OCI-LY7 (cell line): ENCODE measurements at regions not wholly inside any gene's neighbourhood (a gene's known extent, or its start where the extent isn't known, plus 50 kb on each side); places are given as distances from the start of the nearest gene placed in this dataset.
"Not testable (repeated sequence)": the region's sequence is repeated elsewhere in the genome, so short reads cannot be mapped to it uniquely, and the experiment has no call there.

Source experiments
- BruUV-seq: library from RNA; stranded (reverse); fragments of 400-500 nt; replicated peaks from 2 replicates; lab custom pipeline; 2021; lab: Mats Ljungman, UMichigan
- CTCF ChIA-PET: fragments of 300-600 bp; sonication (Branson Sonifier 250); formaldehyde crosslinking; loops from one replicate; lab custom pipeline; 2022; ENCODE audit warnings: antibody characterized with exemption; ENCODE audit not compliant: unreplicated experiment; lab: Charles Lee
- POLR2A ChIA-PET: fragments of 300-600 bp; sonication (Branson Sonifier 250); formaldehyde crosslinking; loops from one replicate; lab custom pipeline; 2022; ENCODE audit warnings: antibody characterized with exemption; lab: Charles Lee
- DNase-seq: peaks from one replicate; pipeline ENCODE4 v3.0.0-alpha.2; 2015; ENCODE audit warnings: low spot score
- H2AFZ ChIP-seq: fragments of 200-600 bp; sonication (generic), shearing (Covaris generic); 2 replicates; pipeline ENCODE4 v1.6.1; 2014; ENCODE audit warnings: mild to moderate bottlenecking, antibody characterized with exemption, low read length, moderate library complexity
- H3K27ac ChIP-seq: fragments of 200-600 bp; sonication (generic); 2 replicates; pipeline ENCODE4 v1.5.1; 2014; ENCODE audit warnings: mixed run types, low read depth, mild to moderate bottlenecking, moderate library complexity, low read length, inconsistent platforms; ENCODE audit not compliant: poor library complexity, severe bottlenecking
- H3K36me3 ChIP-seq: fragments of 200-600 bp; sonication (generic); 2 replicates; pipeline ENCODE4 v1.6.1; 2014; ENCODE audit warnings: mild to moderate bottlenecking, antibody characterized with exemption, low read length, moderate library complexity, mixed read lengths; ENCODE audit not compliant: insufficient read depth
- H3K4me1 ChIP-seq: fragments of 200-600 bp; sonication (generic); 2 replicates; pipeline ENCODE4 v1.5.1; 2014; ENCODE audit warnings: mild to moderate bottlenecking, low read length; ENCODE audit not compliant: insufficient read depth, poor library complexity, severe bottlenecking
- H3K4me2 ChIP-seq: fragments of 200-600 bp; sonication (generic); 2 replicates; pipeline ENCODE4 v1.6.1; 2014; ENCODE audit warnings: mild to moderate bottlenecking, low read length
- H3K4me3 ChIP-seq: fragments of 200-600 bp; sonication (generic); 2 replicates; pipeline ENCODE4 v1.5.1; 2014; ENCODE audit warnings: mild to moderate bottlenecking, low read depth, low read length; ENCODE audit not compliant: poor library complexity, severe bottlenecking
- H3K79me2 ChIP-seq: fragments of 200-600 bp; sonication (generic); 2 replicates; pipeline ENCODE4 v1.6.1; 2016; ENCODE audit warnings: low read depth, mild to moderate bottlenecking, low read length, moderate library complexity, mixed read lengths; ENCODE audit not compliant: insufficient read depth
- H3K9me2 ChIP-seq: fragments of 200-600 bp; sonication (generic); 2 replicates; pipeline ENCODE4 v1.6.1; 2016; ENCODE audit warnings: mild to moderate bottlenecking, low read length, mixed read lengths; ENCODE audit not compliant: insufficient read depth
- H3K9me3 ChIP-seq: fragments of 200-600 bp; sonication (generic); 2 replicates; pipeline ENCODE4 v1.6.1; 2014; ENCODE audit warnings: mild to moderate bottlenecking, mixed run types, low read length, mixed read lengths
- H4K20me1 ChIP-seq: fragments of 200-600 bp; sonication (generic); 2 replicates; pipeline ENCODE4 v1.6.1; 2014; ENCODE audit warnings: mild to moderate bottlenecking, antibody characterized with exemption, low read length, moderate library complexity, mixed read lengths; ENCODE audit not compliant: insufficient read depth
- CTCF ChIP-seq: fragments of 200-600 bp; sonication (generic); conservative IDR thresholded peaks from 2 replicates; pipeline ENCODE4 v1.5.1; 2014; ENCODE audit warnings: mild to moderate bottlenecking, antibody characterized with exemption, low read length, moderate library complexity, mixed read lengths
- EZH2phosphoT487 ChIP-seq: fragments of 200-600 bp; sonication (generic); IDR thresholded peaks from 2 replicates; pipeline ENCODE4 v1.6.1; 2018; ENCODE audit warnings: low read depth, borderline replicate concordance, mild to moderate bottlenecking, mixed run types, antibody characterized with exemption, low read length, moderate library complexity, mixed read lengths
- intact Hi-C: fragments of 100-400 bp; cut with micrococcal nuclease; formaldehyde crosslinking; loops from one replicate; pipeline ENCODE4 v1.10.0; 2022; ENCODE audit not compliant: unreplicated experiment

GRCh38 chr10:53162856-53163255, 390.3 kb upstream of the MBL2 start:
- Histone ChIP-seq H3K79me2 (no peaks in the 10 kb centered on the region), H3K27ac (no peak overlapping the region), H3K9me2 (no peaks in the 10 kb centered on the region), H2AFZ (no peak overlapping the region), H3K4me3 (no peak overlapping the region), H3K36me3 (no peaks in the 10 kb centered on the region), H3K9me3 (no peaks in the 10 kb centered on the region), H4K20me1 (no peaks in the 10 kb centered on the region), H3K4me1 (no peaks in the 10 kb centered on the region), H3K4me2 (no peak overlapping the region)
- no TSS peak for BruUV-seq
- ChIA-PET CTCF (no interaction called here), POLR2A (no interaction called here)
- DNase-seq = no peak
- TF ChIP-seq CTCF (no peak), EZH2phosphoT487 (no peak)
- intact Hi-C loops = no loop called here

GRCh38 chr10:53161231-53161630, 388.6 kb upstream of the MBL2 start:
- no peaks in the 10 kb centered on the region for H3K9me2 ChIP-seq
- ChIA-PET CTCF (no interaction called here), POLR2A (interaction anchor here (0.5 to 0.7 kb wide), 2 partner anchors 69 to 91 kb away, joined by 3 to 4 read pairs; no protein-coding TSS in a partner anchor)
- H3K36me3 ChIP-seq = no peaks in the 10 kb centered on the region
- H3K27ac ChIP-seq = no peak overlapping the region
- H2AFZ ChIP-seq = no peak overlapping the region
- no peak for TF ChIP-seq CTCF
- TF ChIP-seq EZH2phosphoT487 = no peak
- no peaks in the 10 kb centered on the region for H3K4me1 ChIP-seq
- H4K20me1 ChIP-seq = no peaks in the 10 kb centered on the region
- no peaks in the 10 kb centered on the region for H3K9me3 ChIP-seq
- H3K79me2 ChIP-seq = no peaks in the 10 kb centered on the region
- H3K4me2 ChIP-seq = no peak overlapping the region
- no peak for DNase-seq
- intact Hi-C loops = no loop called here
- no TSS peak for BruUV-seq
- no peak overlapping the region for H3K4me3 ChIP-seq

GRCh38 chr10:53155674-53156073, 383.1 kb upstream of the MBL2 start:
- DNase-seq, BruUV-seq, H3K4me3 ChIP-seq, intact Hi-C loops, H3K9me2 ChIP-seq, H3K27ac ChIP-seq, H3K79me2 ChIP-seq, H4K20me1 ChIP-seq, H2AFZ ChIP-seq, CTCF ChIA-PET, H3K4me1 ChIP-seq, H3K36me3 ChIP-seq, H3K9me3 ChIP-seq, H3K4me2 ChIP-seq: not testable (repeated sequence)
- POLR2A ChIA-PET = interaction anchor here (0.7 to 2.2 kb wide), 2 partner anchors 10 to 166 kb away, joined by 3 to 5 read pairs; no protein-coding TSS in a partner anchor
